ENCODE measurements at regions not wholly inside any gene's neighbourhood (a gene's known extent, or its start where the extent isn't known, plus 50 kb on each side); places are given as distances from the start of the nearest gene placed in this dataset.

DNA sequence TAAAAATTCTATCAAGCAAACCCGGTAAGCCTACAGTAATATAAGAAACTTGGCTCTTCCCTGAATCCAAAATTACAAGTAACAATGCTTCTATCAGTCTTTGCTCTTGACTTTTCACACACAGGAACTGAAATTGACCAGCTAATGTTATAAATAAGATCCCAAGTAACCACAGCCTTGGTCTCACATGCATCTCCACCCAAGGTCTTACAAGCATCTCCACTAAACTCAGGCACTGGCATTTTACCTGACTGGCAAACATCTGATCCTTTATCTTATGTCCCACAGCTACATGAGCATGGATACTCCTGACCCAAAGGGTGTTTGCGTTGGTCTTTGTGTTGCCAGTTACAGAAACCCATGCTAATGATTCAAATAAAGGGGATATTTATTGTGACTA is 302.3 kb upstream of the EPHA4 start:
- no peak overlapping the region for H2AK9ac ChIP-seq (replicated peaks; ENCODE audit: low read depth, low read length, poor library complexity)
- WGBS, 2 experiments (ENCODE audit: extremely low coverage in 2 of 2, insufficient read length in 1 of 2), result no CpG with 5 or more reads among the region's 2 CpGs
- H2BK15ac ChIP-seq (ENCODE audit: low read depth, low read length), result no peak overlapping the region
- no peaks in the 10 kb centered on the region for H4K20me1 ChIP-seq (ENCODE audit: insufficient read depth, low read length)
- ChIA-PET POLR2A (ENCODE audit: unreplicated experiment) (no interaction called here), CTCF (no interaction called here)
- no peak overlapping the region for H3K9ac ChIP-seq (ENCODE audit: low read depth, low read length)
- dilution Hi-C loops (cut with HindIII; ENCODE audit: low sequenced_read_pairs, unreplicated experiment), result no loop called here
- no peak overlapping the region for H3K56ac ChIP-seq (ENCODE audit: extremely low read depth, insufficient read depth, low read length)
- no peak overlapping the region for H2BK5ac ChIP-seq (ENCODE audit: low read depth, low read length, poor library complexity, severe bottlenecking)
- peaks cover 3% of the 10 kb centered on the region; the same call in 1 of the 2 replicates for H3K9me3 ChIP-seq (ENCODE audit: control insufficient read depth, insufficient read depth, low read length)
- H2BK20ac ChIP-seq (ENCODE audit: low read depth, low read length), result no peak overlapping the region
- no peak overlapping the region for H3K18ac ChIP-seq (ENCODE audit: low read depth, low read length)
- no peaks in the 10 kb centered on the region for H3K27me3 ChIP-seq (ENCODE audit: control insufficient read depth, insufficient read depth, low read length)
- H3K79me1 ChIP-seq (ENCODE audit: low read depth in 1 of 2, low read length in 2 of 2), result no peaks in the 10 kb centered on the region
- no peak overlapping the region for H3K27ac ChIP-seq (ENCODE audit: insufficient read depth, low read length)
- intact Hi-C loops (cut with micrococcal nuclease), result no loop called here
- no peak overlapping the region for H4K8ac ChIP-seq (ENCODE audit: low read depth in 2 of 2, low read length in 2 of 2)
- no peak overlapping the region for H3K4ac ChIP-seq (ENCODE audit: low read depth, low read length)
- H3K4me2 ChIP-seq (ENCODE audit: low read depth, low read length), result no peak overlapping the region
- H3K36me3 ChIP-seq (ENCODE audit: control insufficient read depth, insufficient read depth, low read length), result no peaks in the 10 kb centered on the region
- H2AFZ ChIP-seq (replicated peaks; ENCODE audit: low read length, poor library complexity), result no peak overlapping the region
- no peak overlapping the region for H4K91ac ChIP-seq (ENCODE audit: insufficient read depth, low read depth, low read length)
- no peaks in the 10 kb centered on the region for H3K4me1 ChIP-seq (ENCODE audit: control insufficient read depth, insufficient read depth, low read length)
- BruUV-seq (replicated peaks), result no TSS peak
- no peak overlapping the region for H3K14ac ChIP-seq (replicated peaks; ENCODE audit: low read depth, low read length)
- no peak for DNase-seq
- no peaks in the 10 kb centered on the region for H3K9me1 ChIP-seq (ENCODE audit: insufficient read depth, low read length)
- H3K23ac ChIP-seq (ENCODE audit: low read depth, low read length), result no peak overlapping the region
- in situ Hi-C loops (cut with MboI; ENCODE audit: low sequenced_read_pairs), result no loop called here
- ATAC-seq (ENCODE audit: low read depth), result no peak
- no peak for TF ChIP-seq RFX5 (IDR thresholded peaks at IDR 0.05; ENCODE audit: low read depth, low read length)
- no peak overlapping the region for H2AK5ac ChIP-seq (ENCODE audit: low read depth, low read length)
- no peak overlapping the region for H4K5ac ChIP-seq (ENCODE audit: low read depth, low read length)
- no peak overlapping the region for H3K4me3 ChIP-seq (ENCODE audit: insufficient read depth, low read depth, low read length)
- H2BK120ac ChIP-seq (ENCODE audit: low read depth, low read length), result no peak overlapping the region
